Skeletal muscle cell (primary cell): ENCODE measurements at regions not wholly inside any gene's neighbourhood (a gene's known extent, or its start where the extent isn't known, plus 50 kb on each side); places are given as distances from the start of the nearest gene placed in this dataset.
A peak's percentile ranks its signal among the peaks of the same experiment; 100 is the strongest.
"Not testable (repeated sequence)": the region's sequence is repeated elsewhere in the genome, so short reads cannot be mapped to it uniquely, and the experiment has no call there.

Experiments used
- DNase-seq: peaks from one replicate; pipeline ENCODE4 v3.0.0-alpha.2; 2010; ENCODE audit warnings: low read depth
- H3K4me3 ChIP-seq: 2 replicates; pipeline ENCODE4 v1.5.1; 2011; ENCODE audit warnings: low read depth, mild to moderate bottlenecking, control low read depth, low read length, moderate library complexity

DNA sequence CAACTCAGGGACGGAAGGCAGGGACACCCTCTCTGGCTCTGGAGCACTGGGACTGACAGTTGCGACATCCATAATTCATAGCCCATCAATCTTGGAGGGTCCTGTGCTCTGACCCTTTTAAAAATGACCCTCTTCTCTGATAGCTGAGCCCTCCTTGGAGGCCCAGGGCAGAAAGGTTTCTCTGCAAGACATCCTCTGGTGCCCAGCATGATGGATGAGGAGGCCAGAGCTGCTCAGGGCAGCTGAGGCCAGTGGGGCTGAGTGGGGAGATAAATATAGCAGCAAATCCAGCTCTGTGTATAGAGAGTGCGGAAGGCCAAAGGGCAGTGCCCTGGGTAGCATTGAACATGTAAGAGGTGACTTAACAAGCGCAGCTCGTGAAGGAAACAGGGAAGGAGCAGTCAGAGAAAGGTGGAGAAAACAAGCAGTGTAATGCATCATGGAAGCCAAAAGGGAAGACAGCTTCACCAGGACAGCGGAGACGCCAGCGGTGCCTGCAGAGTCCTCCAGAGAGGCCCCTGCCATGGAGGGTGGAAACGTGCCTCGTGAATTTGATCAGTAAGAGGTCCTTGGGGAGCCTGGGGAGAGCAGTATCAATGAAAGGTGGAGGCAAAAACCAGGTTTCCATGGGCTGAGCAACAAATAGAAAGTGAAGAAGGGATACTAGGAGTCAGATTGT lies 50.4 kb upstream of the FMOD start:
- H3K4me3 ChIP-seq, result no peak overlapping the region
- DNase-seq, result no peak

DNA sequence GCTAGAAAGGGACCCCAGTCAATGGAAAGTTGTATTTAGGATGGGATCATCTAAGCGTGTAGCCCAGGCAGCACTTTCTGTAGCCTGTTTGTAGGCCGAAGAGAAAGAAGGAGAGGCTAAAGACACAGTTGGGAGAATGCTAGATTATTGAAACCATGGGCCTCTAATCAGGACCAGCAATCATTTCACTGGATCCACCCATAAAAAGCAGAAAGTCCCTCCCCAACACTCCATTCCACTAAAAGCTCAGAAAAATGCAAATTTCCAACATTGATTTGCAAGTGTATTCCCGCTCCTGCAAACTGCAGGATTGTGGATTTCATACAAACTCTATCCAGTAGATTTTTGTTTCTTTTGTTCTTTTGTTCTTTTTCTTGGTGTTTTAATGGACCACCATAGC lies 51.2 kb upstream of the FMOD start:
- H3K4me3 ChIP-seq, result no peak overlapping the region
- no peak for DNase-seq

DNA sequence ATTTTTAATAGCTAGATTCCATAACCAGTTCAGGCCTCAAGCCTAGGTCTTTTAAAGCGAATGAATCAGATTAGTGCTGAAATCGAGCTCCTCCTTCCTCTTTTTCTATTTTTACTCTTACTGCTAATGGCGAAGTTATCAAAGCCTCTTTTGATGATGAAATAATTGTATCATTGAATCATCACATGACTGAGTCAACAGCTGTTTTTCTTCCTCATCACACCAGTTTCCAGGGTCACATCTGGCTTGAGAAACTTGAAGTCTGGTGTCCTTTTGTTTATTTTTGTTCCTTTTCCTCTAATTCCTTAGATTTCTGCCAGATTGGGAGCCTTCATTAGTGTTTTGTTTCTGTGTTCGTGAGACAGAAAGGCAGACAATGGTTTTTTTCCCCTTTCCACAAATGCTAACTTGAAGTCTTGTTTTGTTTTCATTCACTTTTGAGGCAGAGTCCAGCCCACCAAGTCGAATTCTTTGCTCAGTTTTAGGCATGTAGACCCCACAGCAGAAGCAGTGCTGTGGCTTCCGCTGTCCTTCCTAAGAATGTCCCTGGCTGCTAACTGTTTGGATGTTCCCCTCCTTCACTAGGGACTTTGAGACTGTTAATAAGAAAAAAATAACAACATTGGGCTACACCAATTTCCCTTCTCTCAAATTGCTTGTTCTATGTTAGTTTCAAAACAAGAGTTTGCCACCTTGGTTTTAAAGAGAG lies 51.9 kb upstream of the FMOD start:
- H3K4me3 ChIP-seq, result no peak overlapping the region
- DNase-seq, result peak; percentile 64

- no peak for DNase-seq
- no peak overlapping the region for H3K4me3 ChIP-seq
Measured at GRCh38 chr1:203403586-203403985, 52.7 kb upstream of the FMOD start.

DNA sequence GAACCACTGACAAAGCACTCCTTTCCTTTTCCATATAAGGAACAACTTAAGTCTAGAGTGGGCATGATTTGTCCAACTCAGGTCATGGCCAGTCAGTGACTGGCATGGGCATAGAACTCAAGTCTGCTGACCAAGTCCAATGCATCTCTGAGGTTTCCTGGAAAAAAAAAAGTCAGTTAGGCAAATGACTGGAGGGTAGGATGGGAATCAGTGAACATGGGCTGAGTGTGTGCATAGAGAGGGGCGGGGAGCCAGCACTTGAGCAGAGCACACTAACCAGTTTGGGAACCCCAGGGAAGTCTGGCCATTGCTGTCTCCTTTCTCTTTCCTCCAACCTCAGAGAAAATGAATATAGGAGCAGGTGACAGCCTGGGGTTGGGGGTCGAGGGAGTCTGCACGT lies 53.6 kb upstream of the FMOD start:
- H3K4me3 ChIP-seq, result no peak overlapping the region
- DNase-seq, result no peak

DNA sequence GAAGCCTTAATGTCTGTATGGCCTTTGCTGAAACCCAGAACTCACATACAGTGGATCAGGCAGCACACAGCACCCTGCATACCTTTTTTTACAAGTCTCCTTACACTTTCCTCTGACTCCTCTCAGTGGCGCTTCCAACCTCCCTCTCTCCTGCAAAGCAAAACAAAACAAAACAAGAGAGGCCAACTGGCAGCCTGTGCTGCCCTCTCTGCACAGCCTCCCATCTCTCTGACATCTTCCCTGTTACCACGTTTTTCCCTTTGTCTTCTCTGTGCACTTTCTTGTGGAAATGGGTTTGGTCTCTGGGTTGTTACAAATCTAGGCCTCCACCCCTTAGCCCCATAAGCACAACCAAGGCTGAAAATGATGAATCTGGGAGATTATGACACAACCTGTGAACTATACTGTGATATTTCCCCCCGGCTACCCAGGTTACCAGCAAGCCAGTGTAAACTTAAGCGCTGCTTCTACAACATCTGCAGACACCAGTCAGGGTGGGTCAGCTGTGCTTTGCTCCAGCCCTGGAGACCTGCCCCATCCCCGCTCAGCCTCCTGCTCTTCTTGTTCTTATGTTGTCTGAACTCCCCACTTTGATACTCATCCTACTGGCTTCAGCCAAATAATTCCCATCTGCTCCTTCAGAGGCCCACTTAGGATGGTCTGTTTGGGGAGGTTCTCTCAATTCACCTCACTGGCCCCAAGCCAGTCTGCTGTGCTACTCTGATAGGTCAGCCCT lies 54.9 kb upstream of the FMOD start:
- no peak overlapping the region for H3K4me3 ChIP-seq
- DNase-seq, result no peak

DNA sequence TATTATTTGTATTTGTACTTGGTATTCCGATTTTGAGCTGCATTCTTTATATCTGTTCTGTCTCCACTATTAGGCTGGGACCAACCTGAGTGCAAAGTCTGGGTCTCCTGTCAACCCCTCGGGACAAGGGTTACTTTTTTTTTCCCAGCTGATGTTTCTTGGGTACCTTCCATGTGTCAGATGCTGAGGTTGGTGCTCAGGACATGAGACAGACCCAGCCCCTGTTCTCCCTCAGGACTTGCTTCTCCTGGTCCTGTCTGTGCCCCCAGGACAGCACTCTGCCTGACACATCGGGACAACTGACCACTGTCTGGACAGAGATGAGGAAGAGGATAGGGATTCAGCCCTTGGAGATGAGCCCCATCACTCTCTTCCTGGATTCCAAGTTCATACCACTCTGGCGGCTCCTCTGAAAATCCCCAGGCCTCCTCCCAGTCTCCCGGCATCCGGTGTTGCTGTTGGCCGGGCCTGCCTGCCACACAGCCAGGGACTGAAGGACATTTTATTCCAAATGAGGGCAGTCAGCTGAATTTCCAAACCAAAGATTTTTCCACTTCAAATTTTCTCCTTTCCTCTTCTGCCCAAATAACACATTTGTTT lies 55.6 kb upstream of the FMOD start:
- DNase-seq, result no peak
- H3K4me3 ChIP-seq, result no peak overlapping the region

GRCh38 chr1:203407296-203407695 lies 56.4 kb upstream of the FMOD start:
- no peak for DNase-seq
- H3K4me3 ChIP-seq, result no peak overlapping the region

DNA sequence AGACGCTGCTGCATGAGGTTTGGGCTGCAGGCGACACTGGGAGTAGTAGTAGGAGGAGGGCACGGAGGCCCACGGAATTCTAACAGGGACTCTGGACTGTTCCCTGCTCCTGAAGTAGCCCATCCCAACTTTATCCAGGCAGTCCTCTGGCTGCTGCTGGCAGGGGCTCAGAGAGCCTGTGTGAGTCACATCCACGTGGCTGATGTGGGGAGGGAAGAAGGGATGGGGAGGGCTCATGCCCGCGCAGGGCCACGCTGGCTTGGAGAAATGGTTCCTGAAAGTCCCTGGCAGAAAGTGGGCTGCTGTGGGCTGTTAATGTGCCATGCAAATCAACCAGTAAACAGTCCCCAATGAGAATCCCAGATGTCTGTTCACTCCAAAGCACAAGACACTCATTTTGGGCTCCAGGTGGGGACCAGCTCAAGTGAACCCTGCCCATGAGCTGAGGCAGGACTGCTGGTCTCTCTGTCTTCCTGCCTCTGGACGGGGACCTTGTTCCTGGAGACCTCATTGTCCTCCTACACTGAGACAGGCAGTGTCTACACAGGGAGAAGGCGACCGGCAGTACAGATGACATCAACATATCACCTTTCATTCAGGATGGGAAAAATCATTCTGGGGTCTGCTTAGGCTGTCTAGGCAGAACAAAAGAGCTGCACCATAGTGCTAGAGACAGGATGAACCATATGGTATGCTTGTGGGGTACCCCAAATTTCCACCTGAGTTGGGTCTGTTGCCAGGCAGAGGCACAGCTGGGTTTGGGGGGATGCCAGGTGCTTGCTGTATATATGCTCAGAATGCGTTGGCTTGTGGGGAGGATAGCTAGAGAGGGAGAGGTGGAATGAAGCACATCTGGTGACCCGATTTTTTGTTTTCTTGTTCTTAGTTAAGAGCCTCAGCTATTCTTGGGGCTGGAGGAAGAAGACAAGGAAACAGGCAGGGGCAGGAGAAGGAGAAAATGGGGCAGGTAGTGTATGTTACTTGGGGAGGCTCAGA lies 57.9 kb upstream of the FMOD start:
- no peak overlapping the region for H3K4me3 ChIP-seq
- DNase-seq, result peak; percentile 17

- no peak overlapping the region for H3K4me3 ChIP-seq
- DNase-seq, result no peak
Measured at GRCh38 chr1:203410182-203410900, 59.4 kb upstream of the FMOD start.

- not testable (repeated sequence) for DNase-seq, H3K4me3 ChIP-seq
Measured at GRCh38 chr1:203411431-203411830, 60.5 kb upstream of the FMOD start.

- DNase-seq, result no peak
- H3K4me3 ChIP-seq, result no peak overlapping the region
Measured at GRCh38 chr1:203419558-203419957, 56.0 kb upstream of the PRELP start.

DNA sequence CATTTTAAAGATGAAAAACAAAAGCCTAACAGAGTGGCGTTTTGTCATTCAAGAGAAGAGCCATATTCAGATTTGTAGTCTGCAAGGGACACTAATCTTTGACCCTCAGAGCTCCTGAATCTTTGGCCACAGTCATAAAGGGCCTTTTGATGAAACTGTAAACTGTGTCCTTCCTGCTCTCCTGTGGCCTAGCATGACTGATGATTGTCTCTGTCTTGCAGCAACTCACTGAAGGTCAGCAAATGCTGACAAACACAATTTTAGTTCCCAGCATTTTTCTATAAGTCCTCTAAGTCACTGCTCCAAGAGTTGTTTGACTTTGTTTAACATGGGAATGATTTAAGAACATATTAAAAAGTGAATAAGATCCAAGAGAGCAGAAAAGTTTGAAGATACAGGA lies 55.3 kb upstream of the PRELP start:
- DNase-seq, result no peak
- no peak overlapping the region for H3K4me3 ChIP-seq

GRCh38 chr1:203421246-203421645 lies 54.4 kb upstream of the PRELP start:
- DNase-seq, result no peak
- no peak overlapping the region for H3K4me3 ChIP-seq

GRCh38 chr1:203422116-203422515 lies 53.5 kb upstream of the PRELP start:
- no peak for DNase-seq

GRCh38 chr1:203422656-203423055 lies 53.0 kb upstream of the PRELP start:
- H3K4me3 ChIP-seq, result no peak overlapping the region
- no peak for DNase-seq

More at GRCh38 chr1:203422116-203422515, 53.5 kb upstream of the PRELP start:
- no peak overlapping the region for H3K4me3 ChIP-seq

DNA sequence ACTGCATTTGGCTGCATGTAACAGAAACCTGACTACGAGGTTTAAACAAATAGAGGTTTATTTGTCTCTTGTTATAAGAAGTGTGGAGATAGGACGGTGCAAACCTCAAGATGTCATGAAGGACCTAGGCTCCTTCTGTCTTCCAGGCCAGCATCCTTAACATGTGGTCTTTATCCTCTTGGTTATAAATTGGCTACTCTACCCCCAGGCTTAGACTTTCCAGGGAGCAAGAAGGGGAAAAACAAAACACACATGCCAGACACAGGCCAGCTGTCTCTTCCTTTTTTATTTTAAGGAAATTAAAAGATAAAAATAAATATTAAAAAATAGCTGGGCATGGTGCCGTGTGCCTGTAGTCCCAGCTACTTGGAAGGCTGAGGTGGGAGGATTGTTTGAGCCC lies 51.3 kb upstream of the PRELP start:
- no peak for DNase-seq
- no peak overlapping the region for H3K4me3 ChIP-seq

GRCh38 chr1:203424861-203425662 lies 50.5 kb upstream of the PRELP start:
- DNase-seq, result no peak
- no peak overlapping the region for H3K4me3 ChIP-seq
